HEK293 (cell line): ENCODE measurements at regions not wholly inside any gene's neighbourhood (a gene's known extent, or its start where the extent isn't known, plus 50 kb on each side); places are given as distances from the start of the nearest gene placed in this dataset.

ENCODE experiments used
- KLF10 ChIP-seq: fragments of 450-650 bp; IDR thresholded peaks from 2 replicates; pipeline ENCODE4 v1.5.1; 2018; ENCODE audit warnings: missing biosample characterization, mild to moderate bottlenecking, missing genetic modification characterization
- MZF1 ChIP-seq: fragments of 450-650 bp; formaldehyde crosslinking; IDR thresholded peaks from 2 replicates; pipeline ENCODE4 v1.5.1; 2017; ENCODE audit warnings: missing biosample characterization, missing genetic modification characterization, borderline replicate concordance
- ZBTB49 ChIP-seq: fragments of 450-650 bp; formaldehyde crosslinking; IDR thresholded peaks from 2 replicates; pipeline ENCODE4 v1.5.1; 2016; ENCODE audit warnings: missing biosample characterization, missing genetic modification characterization, low read depth
- ZNF529 ChIP-seq: fragments of 450-650 bp; formaldehyde crosslinking; IDR thresholded peaks from 2 replicates; pipeline ENCODE4 v1.5.1; 2017; ENCODE audit warnings: missing genetic modification characterization, missing biosample characterization; ENCODE audit not compliant: insufficient replicate concordance
- TF ChIP-seq, protein P1 (sequence below): fragments of 450-650 bp; formaldehyde crosslinking; IDR thresholded peaks from 2 replicates; pipeline ENCODE4 v1.5.1; 2016; ENCODE audit warnings: missing biosample characterization, missing genetic modification characterization

DNA sequence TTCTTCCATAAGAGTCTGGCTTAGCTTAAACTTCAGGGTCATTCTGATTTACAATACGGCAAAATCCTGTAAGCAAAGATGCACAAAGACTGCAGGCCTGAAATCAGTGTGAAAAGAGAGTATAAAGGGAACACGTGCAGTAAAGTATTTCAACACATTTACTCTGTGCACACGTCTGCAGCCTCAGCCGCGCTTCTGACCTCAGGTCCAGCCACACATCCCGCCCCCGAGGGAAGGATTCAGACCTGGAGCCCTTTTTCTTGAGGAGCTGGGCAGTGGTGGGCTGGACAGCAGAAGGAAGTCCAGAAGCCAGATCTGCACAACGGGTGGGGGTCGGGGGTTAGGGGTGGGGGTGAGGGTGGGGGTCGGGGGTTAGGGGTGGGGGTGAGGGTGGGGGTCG is 58.9 kb upstream of the FAM20C start:
- TF ChIP-seq ZNF529 (tag by site-specific recombination) (no peak), ZBTB49 (tag by site-specific recombination) (no peak), KLF10 (no peak), MZF1 (tag by site-specific recombination) (no peak)
- TF ChIP-seq, protein P1, sequence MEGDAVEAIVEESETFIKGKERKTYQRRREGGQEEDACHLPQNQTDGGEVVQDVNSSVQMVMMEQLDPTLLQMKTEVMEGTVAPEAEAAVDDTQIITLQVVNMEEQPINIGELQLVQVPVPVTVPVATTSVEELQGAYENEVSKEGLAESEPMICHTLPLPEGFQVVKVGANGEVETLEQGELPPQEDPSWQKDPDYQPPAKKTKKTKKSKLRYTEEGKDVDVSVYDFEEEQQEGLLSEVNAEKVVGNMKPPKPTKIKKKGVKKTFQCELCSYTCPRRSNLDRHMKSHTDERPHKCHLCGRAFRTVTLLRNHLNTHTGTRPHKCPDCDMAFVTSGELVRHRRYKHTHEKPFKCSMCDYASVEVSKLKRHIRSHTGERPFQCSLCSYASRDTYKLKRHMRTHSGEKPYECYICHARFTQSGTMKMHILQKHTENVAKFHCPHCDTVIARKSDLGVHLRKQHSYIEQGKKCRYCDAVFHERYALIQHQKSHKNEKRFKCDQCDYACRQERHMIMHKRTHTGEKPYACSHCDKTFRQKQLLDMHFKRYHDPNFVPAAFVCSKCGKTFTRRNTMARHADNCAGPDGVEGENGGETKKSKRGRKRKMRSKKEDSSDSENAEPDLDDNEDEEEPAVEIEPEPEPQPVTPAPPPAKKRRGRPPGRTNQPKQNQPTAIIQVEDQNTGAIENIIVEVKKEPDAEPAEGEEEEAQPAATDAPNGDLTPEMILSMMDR (tag by site-specific recombination), result no peak
